ENCODE measurements at regions not wholly inside any gene's neighbourhood (a gene's known extent, or its start where the extent isn't known, plus 50 kb on each side); places are given as distances from the start of the nearest gene placed in this dataset.

DNA sequence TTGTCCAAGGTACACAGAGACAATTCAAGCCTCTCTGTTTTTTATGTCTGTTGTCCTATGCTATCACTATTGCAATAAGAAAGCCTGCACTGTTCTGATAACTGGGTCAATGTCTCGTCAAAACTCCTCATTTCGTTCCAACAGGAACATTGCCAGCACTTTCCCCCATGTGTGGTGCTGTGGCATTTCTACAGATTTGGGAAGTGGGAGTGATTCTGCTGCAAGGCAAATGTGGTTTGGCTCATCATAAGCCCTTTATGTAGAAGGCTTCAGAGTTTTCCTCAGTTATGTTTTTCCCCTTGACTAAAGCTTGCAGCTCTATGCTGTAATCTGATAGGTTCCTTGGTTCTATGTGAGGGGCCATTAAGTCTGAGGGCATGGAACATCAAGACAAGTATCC is 324.1 kb upstream of the TCF4 start:
- no peaks in the 10 kb centered on the region for H3K9me3 ChIP-seq (ENCODE audit: insufficient read depth, low read length)
- no peak overlapping the region for H3K4me3 ChIP-seq (ENCODE audit: insufficient read depth, low read length, poor library complexity, severe bottlenecking)
- no peaks in the 10 kb centered on the region for H4K20me1 ChIP-seq (ENCODE audit: low read depth, low read length)
- no peaks in the 10 kb centered on the region for H3K79me2 ChIP-seq (ENCODE audit: insufficient read depth, low read length)
- H3K27ac ChIP-seq (ENCODE audit: low read depth, low read length) = no peak overlapping the region
- no peaks in the 10 kb centered on the region for H3F3A ChIP-seq (ENCODE audit: insufficient read depth)
- H3K36me3 ChIP-seq (ENCODE audit: low read length) = no peaks in the 10 kb centered on the region
- no peak overlapping the region for H3K9ac ChIP-seq (ENCODE audit: low read length)
- H2AFZ ChIP-seq (ENCODE audit: low read depth, low read length, severe bottlenecking) = no peak overlapping the region
- TF ChIP-seq EZH2phosphoT487 (conservative IDR thresholded peaks at IDR 0.05; ENCODE audit: low read length) = no peak
- TF ChIP-seq, protein P1, sequence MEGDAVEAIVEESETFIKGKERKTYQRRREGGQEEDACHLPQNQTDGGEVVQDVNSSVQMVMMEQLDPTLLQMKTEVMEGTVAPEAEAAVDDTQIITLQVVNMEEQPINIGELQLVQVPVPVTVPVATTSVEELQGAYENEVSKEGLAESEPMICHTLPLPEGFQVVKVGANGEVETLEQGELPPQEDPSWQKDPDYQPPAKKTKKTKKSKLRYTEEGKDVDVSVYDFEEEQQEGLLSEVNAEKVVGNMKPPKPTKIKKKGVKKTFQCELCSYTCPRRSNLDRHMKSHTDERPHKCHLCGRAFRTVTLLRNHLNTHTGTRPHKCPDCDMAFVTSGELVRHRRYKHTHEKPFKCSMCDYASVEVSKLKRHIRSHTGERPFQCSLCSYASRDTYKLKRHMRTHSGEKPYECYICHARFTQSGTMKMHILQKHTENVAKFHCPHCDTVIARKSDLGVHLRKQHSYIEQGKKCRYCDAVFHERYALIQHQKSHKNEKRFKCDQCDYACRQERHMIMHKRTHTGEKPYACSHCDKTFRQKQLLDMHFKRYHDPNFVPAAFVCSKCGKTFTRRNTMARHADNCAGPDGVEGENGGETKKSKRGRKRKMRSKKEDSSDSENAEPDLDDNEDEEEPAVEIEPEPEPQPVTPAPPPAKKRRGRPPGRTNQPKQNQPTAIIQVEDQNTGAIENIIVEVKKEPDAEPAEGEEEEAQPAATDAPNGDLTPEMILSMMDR (IDR thresholded peaks at IDR 0.05; ENCODE audit: insufficient read depth, low read length, poor library complexity, severe bottlenecking) = no peak
- H3K9me2 ChIP-seq (replicated peaks; ENCODE audit: insufficient read depth, low read length) = no peaks in the 10 kb centered on the region
- H3K27me3 ChIP-seq (ENCODE audit: low read length) = no peaks in the 10 kb centered on the region
- no peak overlapping the region for H3K4me2 ChIP-seq (ENCODE audit: low read depth, low read length, poor library complexity, severe bottlenecking)

DNA sequence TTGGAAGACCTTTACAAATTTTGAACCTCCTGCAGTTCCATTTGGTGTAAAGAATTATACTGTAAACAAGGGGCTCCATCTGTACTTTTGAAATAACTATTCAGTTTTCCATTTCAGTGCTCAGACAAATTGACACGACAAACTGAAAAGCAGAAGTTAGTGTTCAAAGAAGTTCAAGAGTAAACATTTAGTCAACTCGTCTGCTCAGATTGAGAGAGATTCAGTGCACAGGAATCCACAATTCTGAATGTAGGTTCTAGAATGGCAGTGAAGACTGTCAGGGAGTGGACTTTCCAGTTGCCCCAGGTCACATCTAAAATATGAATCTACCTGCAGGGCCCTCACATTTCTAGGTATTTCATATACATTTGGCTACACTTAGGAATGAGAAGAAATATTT is 322.3 kb upstream of the TCF4 start:
- Histone ChIP-seq H3K79me2 (ENCODE audit: insufficient read depth, low read length) (no peaks in the 10 kb centered on the region), H3K9me3 (ENCODE audit: insufficient read depth, low read length) (no peaks in the 10 kb centered on the region), H2AFZ (ENCODE audit: low read depth, low read length, severe bottlenecking) (no peak overlapping the region), H3K4me2 (ENCODE audit: low read depth, low read length, poor library complexity, severe bottlenecking) (no peak overlapping the region), H3K9me2 (replicated peaks; ENCODE audit: insufficient read depth, low read length) (no peaks in the 10 kb centered on the region), H3K9ac (ENCODE audit: low read length) (no peak overlapping the region), H4K20me1 (ENCODE audit: low read depth, low read length) (no peaks in the 10 kb centered on the region), H3K4me3 (ENCODE audit: insufficient read depth, low read length, poor library complexity, severe bottlenecking) (no peak overlapping the region), H3F3A (ENCODE audit: insufficient read depth) (no peaks in the 10 kb centered on the region), H3K27me3 (ENCODE audit: low read length) (no peaks in the 10 kb centered on the region), H3K36me3 (ENCODE audit: low read length) (no peaks in the 10 kb centered on the region), H3K27ac (ENCODE audit: low read depth, low read length) (no peak overlapping the region)
- no peak for TF ChIP-seq EZH2phosphoT487 (conservative IDR thresholded peaks at IDR 0.05; ENCODE audit: low read length)
- TF ChIP-seq, protein P1 (IDR thresholded peaks at IDR 0.05; ENCODE audit: insufficient read depth, low read length, poor library complexity, severe bottlenecking) = no peak

- Histone ChIP-seq H2AFZ (ENCODE audit: low read depth, low read length, severe bottlenecking) (no peak overlapping the region), H3K9me2 (replicated peaks; ENCODE audit: insufficient read depth, low read length) (no peaks in the 10 kb centered on the region), H4K20me1 (ENCODE audit: low read depth, low read length) (no peaks in the 10 kb centered on the region), H3K79me2 (ENCODE audit: insufficient read depth, low read length) (no peaks in the 10 kb centered on the region), H3K4me2 (ENCODE audit: low read depth, low read length, poor library complexity, severe bottlenecking) (no peak overlapping the region), H3F3A (ENCODE audit: insufficient read depth) (no peaks in the 10 kb centered on the region), H3K9ac (ENCODE audit: low read length) (no peak overlapping the region), H3K9me3 (ENCODE audit: insufficient read depth, low read length) (no peaks in the 10 kb centered on the region), H3K36me3 (ENCODE audit: low read length) (no peaks in the 10 kb centered on the region), H3K27me3 (ENCODE audit: low read length) (no peaks in the 10 kb centered on the region), H3K27ac (ENCODE audit: low read depth, low read length) (no peak overlapping the region), H3K4me3 (ENCODE audit: insufficient read depth, low read length, poor library complexity, severe bottlenecking) (no peak overlapping the region)
- TF ChIP-seq, protein P1 (IDR thresholded peaks at IDR 0.05; ENCODE audit: insufficient read depth, low read length, poor library complexity, severe bottlenecking) = no peak
- TF ChIP-seq EZH2phosphoT487 (conservative IDR thresholded peaks at IDR 0.05; ENCODE audit: low read length) = no peak
These were observed 320.9 kb upstream of the TCF4 start for GRCh38 chr18:55908901-55909366.

Measured in SU-DHL-6 (cell line).